ENCODE measurements at regions not wholly inside any gene's neighbourhood (a gene's known extent, or its start where the extent isn't known, plus 50 kb on each side); places are given as distances from the start of the nearest gene placed in this dataset.

GRCh38 chr2:116877274-116877673 is 937.2 kb upstream of the DDX18 start:
- no peak for TF ChIP-seq CTCF (IDR thresholded peaks at IDR 0.05; ENCODE audit: extremely low read depth, low read depth, low read length)
- Histone ChIP-seq H3K27ac (ENCODE audit: low read depth, low read length) (no peak overlapping the region), H3K4me3 (ENCODE audit: insufficient read depth, low read length) (no peak overlapping the region), H2AFZ (ENCODE audit: low read length) (no peak overlapping the region), H3K79me2 (ENCODE audit: insufficient read depth, low read length) (no peaks in the 10 kb centered on the region), H3K9me3 (ENCODE audit: low read depth, low read length) (no peaks in the 10 kb centered on the region), H3K4me2 (ENCODE audit: insufficient read depth, low read length) (no peak overlapping the region), H3K36me3 (ENCODE audit: insufficient read depth, low read length) (no peaks in the 10 kb centered on the region), H4K20me1 (ENCODE audit: insufficient read depth, low read length) (no peaks in the 10 kb centered on the region), H3K27me3 (ENCODE audit: insufficient read depth, low read length) (no peaks in the 10 kb centered on the region), H3K4me1 (ENCODE audit: insufficient read depth, low read length) (no peaks in the 10 kb centered on the region)
- no peak for DNase-seq (ENCODE audit: insufficient read length, low spot score, missing footprints)

DNA sequence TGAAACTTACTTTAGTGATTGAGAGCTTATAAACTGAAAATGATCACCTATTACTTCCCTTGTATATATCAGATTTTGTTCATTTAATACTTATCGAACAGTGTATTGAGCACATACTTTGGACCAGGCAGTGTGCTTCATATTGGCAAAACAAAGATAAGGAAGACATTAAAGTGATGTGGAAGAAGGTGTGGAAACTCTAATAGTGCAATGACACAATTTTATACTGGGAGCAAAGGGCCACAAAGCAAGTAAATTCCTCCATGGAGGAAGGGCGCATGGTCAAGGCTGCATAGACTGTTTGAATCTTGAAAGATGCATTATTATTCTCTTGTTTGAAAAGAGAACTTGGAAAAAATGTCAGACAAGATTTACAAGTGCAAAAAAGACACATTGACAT is 936.5 kb upstream of the DDX18 start:
- H3K36me3 ChIP-seq (ENCODE audit: insufficient read depth, low read length) = no peaks in the 10 kb centered on the region
- no peak overlapping the region for H3K27ac ChIP-seq (ENCODE audit: low read depth, low read length)
- no peaks in the 10 kb centered on the region for H3K27me3 ChIP-seq (ENCODE audit: insufficient read depth, low read length)
- no peak overlapping the region for H3K4me2 ChIP-seq (ENCODE audit: insufficient read depth, low read length)
- no peak overlapping the region for H3K4me3 ChIP-seq (ENCODE audit: insufficient read depth, low read length)
- no peaks in the 10 kb centered on the region for H4K20me1 ChIP-seq (ENCODE audit: insufficient read depth, low read length)
- no peaks in the 10 kb centered on the region for H3K9me3 ChIP-seq (ENCODE audit: low read depth, low read length)
- no peak overlapping the region for H2AFZ ChIP-seq (ENCODE audit: low read length)
- no peaks in the 10 kb centered on the region for H3K4me1 ChIP-seq (ENCODE audit: insufficient read depth, low read length)
- no peak for DNase-seq (ENCODE audit: insufficient read length, low spot score, missing footprints)
- H3K79me2 ChIP-seq (ENCODE audit: insufficient read depth, low read length) = no peaks in the 10 kb centered on the region
- no peak for TF ChIP-seq CTCF (IDR thresholded peaks at IDR 0.05; ENCODE audit: extremely low read depth, low read depth, low read length)

GRCh38 chr2:116879650-116880160 is 934.8 kb upstream of the DDX18 start:
- no peak overlapping the region for H3K4me3 ChIP-seq (ENCODE audit: insufficient read depth, low read length)

DNA sequence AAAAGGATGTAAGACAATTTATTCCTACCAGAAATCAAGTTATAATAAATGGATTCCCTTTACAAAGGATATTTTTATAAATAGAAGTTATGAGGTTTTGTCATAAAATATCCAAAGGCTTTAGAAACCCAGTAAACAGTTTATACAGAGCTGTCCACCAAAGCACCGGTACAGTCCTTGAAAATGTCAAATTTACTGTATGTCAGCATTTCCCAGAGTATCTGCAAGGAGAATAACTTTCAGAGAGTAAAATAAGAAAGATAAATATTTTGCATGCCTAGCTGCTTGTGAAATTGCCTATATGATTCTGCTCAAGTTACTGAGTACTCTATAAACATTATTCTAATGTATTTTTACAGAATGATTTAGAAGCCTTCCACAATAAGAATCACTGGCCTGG is 923.3 kb upstream of the DDX18 start:
- no peak for TF ChIP-seq CTCF (IDR thresholded peaks at IDR 0.05; ENCODE audit: extremely low read depth, low read depth, low read length)
- no peak overlapping the region for H3K27ac ChIP-seq (ENCODE audit: low read depth, low read length)

More at GRCh38 chr2:116879650-116880160, 934.8 kb upstream of the DDX18 start:
- peaks cover 2% of the 10 kb centered on the region for H3K9me3 ChIP-seq (ENCODE audit: low read depth, low read length)
- H3K27ac ChIP-seq (ENCODE audit: low read depth, low read length) = no peak overlapping the region
- H3K4me2 ChIP-seq (ENCODE audit: insufficient read depth, low read length) = no peak overlapping the region
- H4K20me1 ChIP-seq (ENCODE audit: insufficient read depth, low read length) = no peaks in the 10 kb centered on the region
- H3K79me2 ChIP-seq (ENCODE audit: insufficient read depth, low read length) = no peaks in the 10 kb centered on the region
- TF ChIP-seq CTCF (IDR thresholded peaks at IDR 0.05; ENCODE audit: extremely low read depth, low read depth, low read length) = no peak
- H3K4me1 ChIP-seq (ENCODE audit: insufficient read depth, low read length) = no peaks in the 10 kb centered on the region
- H3K36me3 ChIP-seq (ENCODE audit: insufficient read depth, low read length) = no peaks in the 10 kb centered on the region
- H2AFZ ChIP-seq (ENCODE audit: low read length) = no peak overlapping the region
- no peak for DNase-seq (ENCODE audit: insufficient read length, low spot score, missing footprints)
- no peaks in the 10 kb centered on the region for H3K27me3 ChIP-seq (ENCODE audit: insufficient read depth, low read length)

More for the DNA sequence above, 923.3 kb upstream of the DDX18 start:
- Histone ChIP-seq H3K4me2 (ENCODE audit: insufficient read depth, low read length) (no peak overlapping the region), H3K4me1 (ENCODE audit: insufficient read depth, low read length) (no peaks in the 10 kb centered on the region), H3K4me3 (ENCODE audit: insufficient read depth, low read length) (no peak overlapping the region), H4K20me1 (ENCODE audit: insufficient read depth, low read length) (no peaks in the 10 kb centered on the region), H3K9me3 (ENCODE audit: low read depth, low read length) (peaks cover 3% of the 10 kb centered on the region), H3K36me3 (ENCODE audit: insufficient read depth, low read length) (no peaks in the 10 kb centered on the region), H3K79me2 (ENCODE audit: insufficient read depth, low read length) (no peaks in the 10 kb centered on the region), H2AFZ (ENCODE audit: low read length) (no peak overlapping the region), H3K27me3 (ENCODE audit: insufficient read depth, low read length) (no peaks in the 10 kb centered on the region)
- DNase-seq (ENCODE audit: insufficient read length, low spot score, missing footprints) = no peak

Measured in osteoblast (primary cell).